ENCODE measurements at regions not wholly inside any gene's neighbourhood (a gene's known extent, or its start where the extent isn't known, plus 50 kb on each side); places are given as distances from the start of the nearest gene placed in this dataset.

- Histone ChIP-seq H3K36me3 (ENCODE audit: control insufficient read depth, insufficient read depth, low read length) (no peaks in the 10 kb centered on the region), H3K27me3 (replicated peaks; ENCODE audit: control insufficient read depth, insufficient read depth, low read length) (no peaks in the 10 kb centered on the region), H3K4me3 (replicated peaks; ENCODE audit: low read depth, low read length) (no peak overlapping the region)
- no peak for DNase-seq (ENCODE audit: extremely low read depth, insufficient read length)
- no peak for TF ChIP-seq CTCF (IDR thresholded peaks at IDR 0.05; ENCODE audit: insufficient read depth, low read length, poor library complexity, severe bottlenecking)
These were observed 129.0 kb downstream of the ICE1 start for GRCh38 chr5:5551499-5551898.

- DNase-seq (ENCODE audit: extremely low read depth, insufficient read length): no peak
- H3K4me3 ChIP-seq (replicated peaks; ENCODE audit: low read depth, low read length): no peak overlapping the region
- no peaks in the 10 kb centered on the region for H3K36me3 ChIP-seq (ENCODE audit: control insufficient read depth, insufficient read depth, low read length)
- TF ChIP-seq CTCF (IDR thresholded peaks at IDR 0.05; ENCODE audit: insufficient read depth, low read length, poor library complexity, severe bottlenecking): no peak
- no peaks in the 10 kb centered on the region for H3K27me3 ChIP-seq (replicated peaks; ENCODE audit: control insufficient read depth, insufficient read depth, low read length)
These were observed 123.9 kb downstream of the ICE1 start for GRCh38 chr5:5546408-5546807.

GRCh38 chr5:5544094-5544663 is 121.7 kb downstream of the ICE1 start:
- Histone ChIP-seq H3K36me3 (ENCODE audit: control insufficient read depth, insufficient read depth, low read length) (no peaks in the 10 kb centered on the region), H3K27me3 (replicated peaks; ENCODE audit: control insufficient read depth, insufficient read depth, low read length) (no peaks in the 10 kb centered on the region), H3K4me3 (replicated peaks; ENCODE audit: low read depth, low read length) (no peak overlapping the region)
- no peak for DNase-seq (ENCODE audit: extremely low read depth, insufficient read length)
- TF ChIP-seq CTCF (IDR thresholded peaks at IDR 0.05; ENCODE audit: insufficient read depth, low read length, poor library complexity, severe bottlenecking): no peak

GRCh38 chr5:5542654-5543053 is 120.2 kb downstream of the ICE1 start:
- no peak overlapping the region for H3K4me3 ChIP-seq (replicated peaks; ENCODE audit: low read depth, low read length)
- TF ChIP-seq CTCF (IDR thresholded peaks at IDR 0.05; ENCODE audit: insufficient read depth, low read length, poor library complexity, severe bottlenecking): no peak
- DNase-seq (ENCODE audit: extremely low read depth, insufficient read length): no peak
- no peaks in the 10 kb centered on the region for H3K36me3 ChIP-seq (ENCODE audit: control insufficient read depth, insufficient read depth, low read length)
- no peaks in the 10 kb centered on the region for H3K27me3 ChIP-seq (replicated peaks; ENCODE audit: control insufficient read depth, insufficient read depth, low read length)

GRCh38 chr5:5540065-5540464 is 117.6 kb downstream of the ICE1 start:
- DNase-seq (ENCODE audit: extremely low read depth, insufficient read length): no peak
- no peaks in the 10 kb centered on the region for H3K27me3 ChIP-seq (replicated peaks; ENCODE audit: control insufficient read depth, insufficient read depth, low read length)
- TF ChIP-seq CTCF (IDR thresholded peaks at IDR 0.05; ENCODE audit: insufficient read depth, low read length, poor library complexity, severe bottlenecking): no peak
- H3K36me3 ChIP-seq (ENCODE audit: control insufficient read depth, insufficient read depth, low read length): no peaks in the 10 kb centered on the region
- no peak overlapping the region for H3K4me3 ChIP-seq (replicated peaks; ENCODE audit: low read depth, low read length)
